ENCODE measurements at regions not wholly inside any gene's neighbourhood (a gene's known extent, or its start where the extent isn't known, plus 50 kb on each side); places are given as distances from the start of the nearest gene placed in this dataset.

DNA sequence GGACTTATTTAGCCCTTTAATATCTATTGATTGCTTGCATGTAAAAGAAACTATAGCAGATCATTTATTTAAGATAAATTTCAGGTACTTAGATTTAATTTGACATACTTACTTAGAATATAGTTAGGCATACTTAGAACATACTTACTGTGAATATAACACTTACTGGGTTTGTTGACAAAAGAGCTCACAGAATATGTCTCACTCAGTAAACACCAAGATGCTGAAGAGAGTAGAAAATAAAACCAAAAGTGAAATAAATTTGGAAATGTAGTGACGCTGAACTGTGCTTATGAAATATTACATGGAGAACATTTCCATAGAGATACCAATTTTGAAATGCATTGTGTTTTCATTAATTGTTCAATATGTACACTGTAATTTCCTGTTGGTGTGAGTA lies 615.4 kb upstream of the MAN1A1 start:
- DNase-seq (ENCODE audit: low read depth), result no peak
- TF ChIP-seq, protein P1, sequence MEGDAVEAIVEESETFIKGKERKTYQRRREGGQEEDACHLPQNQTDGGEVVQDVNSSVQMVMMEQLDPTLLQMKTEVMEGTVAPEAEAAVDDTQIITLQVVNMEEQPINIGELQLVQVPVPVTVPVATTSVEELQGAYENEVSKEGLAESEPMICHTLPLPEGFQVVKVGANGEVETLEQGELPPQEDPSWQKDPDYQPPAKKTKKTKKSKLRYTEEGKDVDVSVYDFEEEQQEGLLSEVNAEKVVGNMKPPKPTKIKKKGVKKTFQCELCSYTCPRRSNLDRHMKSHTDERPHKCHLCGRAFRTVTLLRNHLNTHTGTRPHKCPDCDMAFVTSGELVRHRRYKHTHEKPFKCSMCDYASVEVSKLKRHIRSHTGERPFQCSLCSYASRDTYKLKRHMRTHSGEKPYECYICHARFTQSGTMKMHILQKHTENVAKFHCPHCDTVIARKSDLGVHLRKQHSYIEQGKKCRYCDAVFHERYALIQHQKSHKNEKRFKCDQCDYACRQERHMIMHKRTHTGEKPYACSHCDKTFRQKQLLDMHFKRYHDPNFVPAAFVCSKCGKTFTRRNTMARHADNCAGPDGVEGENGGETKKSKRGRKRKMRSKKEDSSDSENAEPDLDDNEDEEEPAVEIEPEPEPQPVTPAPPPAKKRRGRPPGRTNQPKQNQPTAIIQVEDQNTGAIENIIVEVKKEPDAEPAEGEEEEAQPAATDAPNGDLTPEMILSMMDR (IDR thresholded peaks at IDR 0.05; ENCODE audit: insufficient read depth, low read length), result no peak
- H3K4me3 ChIP-seq (ENCODE audit: low read depth, low read length), result no peak overlapping the region

DNA sequence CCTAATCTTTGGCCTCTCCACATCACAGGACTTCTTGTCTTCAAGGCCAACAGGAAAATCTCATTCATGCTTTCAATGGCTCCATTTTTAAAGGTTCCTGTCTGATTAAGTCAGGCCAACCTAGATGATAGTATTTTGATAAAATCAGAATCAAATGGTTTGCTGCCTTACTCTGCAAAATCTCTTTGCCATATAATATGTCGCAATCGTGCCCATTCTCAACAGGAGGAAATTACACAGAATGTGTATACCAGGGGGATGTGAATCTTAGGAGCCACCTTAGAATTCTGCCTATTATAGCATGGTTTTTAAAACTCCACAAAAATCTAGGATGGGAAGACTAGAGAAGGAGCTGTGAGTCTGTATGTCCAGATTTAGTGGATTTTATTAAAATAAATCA lies 612.9 kb upstream of the MAN1A1 start:
- DNase-seq (ENCODE audit: low read depth), result no peak
- TF ChIP-seq, protein P1 (IDR thresholded peaks at IDR 0.05; ENCODE audit: insufficient read depth, low read length), result no peak
- no peak overlapping the region for H3K4me3 ChIP-seq (ENCODE audit: low read depth, low read length)

DNA sequence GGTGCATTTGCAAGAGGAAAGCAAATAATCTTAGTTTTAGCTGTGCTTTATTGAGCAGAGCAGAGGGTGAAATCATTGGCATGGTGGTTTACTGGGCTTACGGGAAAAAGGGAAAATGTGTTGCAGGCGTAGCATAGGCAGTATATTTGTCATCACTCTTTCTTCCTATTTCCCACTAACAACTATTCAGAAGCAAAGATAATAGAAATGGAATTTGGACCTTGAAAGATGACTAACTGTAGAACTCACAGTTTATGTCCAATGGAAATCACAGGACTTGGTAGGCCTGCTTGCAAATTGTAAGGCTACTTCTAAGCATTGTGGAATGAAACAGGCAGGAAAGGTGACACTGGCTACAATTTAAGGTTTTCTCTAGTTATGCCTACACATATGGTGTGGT lies 611.9 kb upstream of the MAN1A1 start:
- TF ChIP-seq, protein P1 (IDR thresholded peaks at IDR 0.05; ENCODE audit: insufficient read depth, low read length), result no peak
- H3K4me3 ChIP-seq (ENCODE audit: low read depth, low read length), result no peak overlapping the region
- no peak for DNase-seq (ENCODE audit: low read depth)

DNA sequence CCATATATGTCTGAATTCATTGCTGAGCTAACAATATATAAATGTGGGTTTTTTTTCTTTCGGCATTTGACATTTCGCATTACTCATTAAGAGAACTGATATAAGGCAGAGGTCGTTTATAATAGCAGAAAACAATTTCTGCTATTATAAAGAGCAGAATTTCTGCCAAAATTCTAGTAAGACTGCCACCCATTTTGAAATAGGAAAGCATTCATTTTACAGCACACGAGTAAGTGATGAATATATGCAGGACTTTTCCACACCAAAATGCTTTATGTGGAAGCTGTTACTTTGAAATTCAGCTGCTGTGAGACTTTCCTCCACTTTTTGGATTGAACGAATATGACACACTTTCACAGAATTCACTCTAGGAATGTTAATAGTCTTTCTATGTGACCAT lies 610.9 kb upstream of the MAN1A1 start:
- TF ChIP-seq, protein P1 (IDR thresholded peaks at IDR 0.05; ENCODE audit: insufficient read depth, low read length), result no peak
- no peak for DNase-seq (ENCODE audit: low read depth)
- H3K4me3 ChIP-seq (ENCODE audit: low read depth, low read length), result no peak overlapping the region

DNA sequence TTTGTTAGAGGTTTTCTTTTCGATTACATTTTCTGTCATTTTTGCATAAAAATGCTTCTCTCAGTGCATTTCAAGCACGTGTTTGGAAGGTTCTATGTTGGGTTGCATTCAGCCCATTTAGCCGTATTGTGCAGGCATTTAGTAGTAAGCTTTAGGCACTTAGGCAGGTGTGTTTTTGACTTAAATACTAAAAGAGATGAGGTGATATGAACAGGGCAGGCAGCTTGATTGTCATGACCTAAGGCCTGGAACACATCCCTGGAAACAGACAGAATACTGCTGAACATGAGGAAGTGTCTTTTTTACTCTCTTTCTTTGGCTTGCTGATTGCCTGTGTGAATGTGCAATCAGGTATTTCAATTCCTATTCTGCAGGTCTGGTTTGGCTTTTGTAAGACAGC lies 610.5 kb upstream of the MAN1A1 start:
- DNase-seq (ENCODE audit: low read depth), result no peak
- TF ChIP-seq, protein P1 (IDR thresholded peaks at IDR 0.05; ENCODE audit: insufficient read depth, low read length), result no peak
- no peak overlapping the region for H3K4me3 ChIP-seq (ENCODE audit: low read depth, low read length)

DNA sequence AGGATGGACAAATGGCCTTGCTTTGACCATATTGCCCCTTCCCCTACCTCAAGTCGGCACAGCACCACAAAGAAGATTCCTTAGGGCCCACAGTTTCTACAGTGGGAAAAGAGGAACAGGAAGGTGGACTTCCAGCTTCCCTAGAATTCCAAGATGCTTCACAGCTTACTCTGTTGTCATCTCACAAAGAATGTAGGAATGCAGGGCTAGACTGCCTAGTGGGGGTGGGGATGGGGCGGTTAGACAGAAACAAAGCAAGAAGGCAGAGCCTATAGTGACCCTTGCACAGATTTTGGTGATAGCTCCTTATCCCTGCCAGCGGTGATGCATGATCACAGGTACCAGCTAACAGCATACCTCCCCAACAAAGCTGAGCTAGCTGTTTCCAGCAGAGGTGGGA lies 607.6 kb upstream of the MAN1A1 start:
- H3K4me3 ChIP-seq (ENCODE audit: low read depth, low read length), result no peak overlapping the region
- TF ChIP-seq, protein P1 (IDR thresholded peaks at IDR 0.05; ENCODE audit: insufficient read depth, low read length), result no peak
- DNase-seq (ENCODE audit: low read depth), result no peak

DNA sequence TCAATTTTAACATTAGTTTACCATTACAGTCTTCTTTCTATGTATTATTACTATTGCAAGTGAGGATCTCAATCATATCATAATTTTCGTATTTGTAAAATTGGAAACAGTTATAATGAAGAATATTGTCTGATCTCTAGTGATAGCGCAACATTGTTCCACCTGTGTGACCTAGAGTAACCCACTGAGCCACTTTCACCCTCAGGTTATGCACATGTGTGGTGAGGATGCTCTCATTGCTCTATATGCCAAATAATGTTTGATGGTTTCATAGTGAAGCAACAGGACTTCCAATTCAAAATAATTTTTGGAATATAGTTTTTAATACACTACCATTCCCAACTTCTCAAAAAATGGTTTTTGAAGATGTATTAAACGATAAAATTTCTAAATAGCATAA lies 603.1 kb upstream of the MAN1A1 start:
- TF ChIP-seq, protein P1 (IDR thresholded peaks at IDR 0.05; ENCODE audit: insufficient read depth, low read length), result no peak
- no peak overlapping the region for H3K4me3 ChIP-seq (ENCODE audit: low read depth, low read length)
- DNase-seq (ENCODE audit: low read depth), result no peak

Data from fibroblast of the aortic adventitia (primary cell).